Hematopoietic multipotent progenitor cell (in vitro differentiated cells): ENCODE measurements at regions not wholly inside any gene's neighbourhood (a gene's known extent, or its start where the extent isn't known, plus 50 kb on each side); places are given as distances from the start of the nearest gene placed in this dataset.

ENCODE experiments used
- DNase-seq, 3 donors: peaks; one replicate each; pipeline ENCODE4 v3.0.0-alpha.2; 2011 to 2015; ENCODE audit warnings: low read depth in 2 of 3, low spot score in 2 of 3

GRCh38 chr20:19943061-19943521 is 74.1 kb upstream of the NAA20 start:
- peak in 2 of 3 donors; percentile 68 to 86 for DNase-seq

- no peak for DNase-seq
Observed at GRCh38 chr20:19944772-19945459, 72.2 kb upstream of the NAA20 start.

GRCh38 chr20:19945732-19946670 is 71.2 kb upstream of the NAA20 start:
- DNase-seq: no peak

GRCh38 chr20:19947611-19948264 is 69.4 kb upstream of the NAA20 start:
- DNase-seq: no peak

GRCh38 chr20:19949195-19949867 is 67.8 kb upstream of the NAA20 start:
- DNase-seq: no peak

GRCh38 chr20:19950042-19950441 is 67.1 kb upstream of the NAA20 start:
- DNase-seq: no peak

DNA sequence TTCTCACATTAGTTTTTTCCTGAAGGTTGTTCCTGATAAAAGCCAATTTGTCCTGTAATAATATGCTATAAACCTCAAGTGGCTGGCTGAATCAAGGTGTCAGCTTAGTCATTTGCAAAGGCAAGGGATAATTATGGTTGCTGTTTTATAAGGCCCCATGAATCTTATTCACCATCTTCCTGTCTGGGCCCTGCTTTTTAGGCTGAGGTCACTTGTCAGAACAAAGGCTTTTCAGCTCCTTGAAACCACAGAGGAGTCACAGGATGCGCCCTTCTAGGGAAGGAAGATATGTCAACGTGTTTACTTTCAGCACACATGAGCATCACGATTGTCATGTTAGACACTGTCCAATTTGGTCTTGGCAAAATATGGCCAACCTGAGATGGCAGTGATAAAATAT is 64.8 kb upstream of the NAA20 start:
- DNase-seq: no peak

DNA sequence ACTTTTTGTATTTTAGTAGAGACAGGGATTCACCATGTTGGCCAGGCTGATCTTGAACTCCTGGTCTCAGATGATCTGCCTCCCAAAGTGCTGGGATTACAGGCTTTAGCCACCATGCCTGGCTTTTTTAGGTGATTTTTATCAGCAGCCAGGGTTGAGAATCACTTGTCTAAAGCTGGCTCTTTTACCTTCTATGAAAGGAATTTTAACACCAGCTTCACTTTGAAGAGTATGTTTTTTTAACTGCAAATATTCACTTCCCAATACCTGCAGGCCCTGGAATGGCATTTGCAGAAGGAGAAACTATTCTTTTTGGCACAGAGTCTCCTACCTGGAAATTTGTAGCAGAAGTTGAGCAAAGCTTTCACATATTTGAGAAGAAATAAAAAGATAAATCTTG is 63.6 kb upstream of the NAA20 start:
- DNase-seq: no peak

GRCh38 chr20:19956976-19957375 is 60.2 kb upstream of the NAA20 start:
- DNase-seq: no peak

DNA sequence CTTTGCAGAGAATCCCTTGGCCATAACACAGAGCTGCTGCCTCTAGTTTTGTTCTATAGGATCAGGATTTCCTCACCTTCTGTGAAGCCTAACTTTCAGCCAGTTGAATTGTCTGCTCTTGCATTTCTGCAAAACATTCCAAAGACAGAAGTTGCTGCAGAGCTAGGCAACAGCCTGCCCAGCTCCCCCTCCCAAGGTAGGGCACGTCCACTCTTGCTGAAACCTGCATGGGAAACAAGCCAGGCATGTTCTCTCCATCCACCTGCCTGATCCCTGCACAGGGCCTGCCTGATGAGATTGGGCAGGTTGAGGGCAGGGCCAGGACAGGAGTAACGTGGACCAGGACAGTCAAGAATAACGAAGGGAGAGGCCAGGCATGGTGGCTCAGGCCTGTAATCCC is 58.9 kb upstream of the NAA20 start:
- no peak for DNase-seq

GRCh38 chr20:19958928-19959327 is 58.2 kb upstream of the NAA20 start:
- DNase-seq: no peak

DNA sequence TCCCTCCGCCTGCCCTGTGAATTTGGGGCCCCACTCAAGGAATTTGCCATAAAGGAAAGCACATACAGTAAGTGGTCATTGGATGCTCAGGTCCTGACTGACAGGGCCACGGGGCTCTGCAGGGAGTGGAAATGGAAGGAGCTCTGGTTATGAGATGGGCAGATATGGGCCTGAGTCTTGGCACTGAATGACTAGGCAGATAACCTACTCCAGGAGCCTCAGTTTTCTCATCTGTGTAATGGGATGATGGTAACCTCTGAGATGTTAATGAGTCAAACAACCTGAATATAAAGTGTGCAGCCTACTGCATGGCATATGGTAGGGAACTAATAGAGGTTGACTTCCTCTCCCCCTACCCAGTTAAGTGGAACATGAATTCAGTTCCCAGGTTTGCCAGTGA is 56.4 kb upstream of the NAA20 start:
- DNase-seq: no peak

DNA sequence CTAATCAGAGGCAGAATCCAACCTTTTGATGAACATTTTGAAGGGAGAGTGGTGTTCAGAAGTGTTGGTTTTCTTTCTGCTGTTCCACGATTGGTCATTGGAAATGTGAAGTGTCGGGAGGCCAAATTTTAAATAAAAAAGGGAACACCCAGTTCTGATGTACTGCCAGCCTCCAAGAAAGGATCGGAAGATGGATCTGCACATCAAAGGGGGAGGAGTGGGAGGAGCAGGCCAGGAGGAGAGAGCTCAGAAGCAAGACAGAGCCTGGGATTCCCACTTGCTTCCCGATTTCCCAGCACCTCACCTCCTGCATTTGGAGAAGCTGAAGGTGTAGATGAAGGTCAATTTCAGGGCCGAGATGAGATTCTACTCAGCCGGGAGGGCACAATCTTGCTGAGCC is 55.9 kb upstream of the NAA20 start:
- DNase-seq: no peak

DNA sequence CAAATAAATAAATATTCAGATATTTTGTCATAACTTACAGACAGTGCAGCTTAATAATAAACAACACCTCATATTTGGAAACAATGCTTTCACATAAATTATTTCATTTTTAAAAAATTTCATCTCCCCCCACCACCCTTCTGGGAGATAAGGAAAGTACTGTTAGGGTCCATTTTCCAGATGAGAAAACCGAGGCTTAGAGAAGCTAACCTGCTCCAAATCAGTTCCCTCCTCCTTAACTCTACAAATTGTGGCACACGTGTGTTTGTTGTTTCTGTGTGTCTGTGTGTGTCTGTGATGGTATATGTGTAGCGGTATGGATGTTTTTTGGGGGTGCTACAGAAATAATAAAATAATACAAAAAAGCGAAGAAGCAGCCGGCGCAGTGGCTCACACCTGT is 54.2 kb upstream of the NAA20 start:
- no peak for DNase-seq

DNA sequence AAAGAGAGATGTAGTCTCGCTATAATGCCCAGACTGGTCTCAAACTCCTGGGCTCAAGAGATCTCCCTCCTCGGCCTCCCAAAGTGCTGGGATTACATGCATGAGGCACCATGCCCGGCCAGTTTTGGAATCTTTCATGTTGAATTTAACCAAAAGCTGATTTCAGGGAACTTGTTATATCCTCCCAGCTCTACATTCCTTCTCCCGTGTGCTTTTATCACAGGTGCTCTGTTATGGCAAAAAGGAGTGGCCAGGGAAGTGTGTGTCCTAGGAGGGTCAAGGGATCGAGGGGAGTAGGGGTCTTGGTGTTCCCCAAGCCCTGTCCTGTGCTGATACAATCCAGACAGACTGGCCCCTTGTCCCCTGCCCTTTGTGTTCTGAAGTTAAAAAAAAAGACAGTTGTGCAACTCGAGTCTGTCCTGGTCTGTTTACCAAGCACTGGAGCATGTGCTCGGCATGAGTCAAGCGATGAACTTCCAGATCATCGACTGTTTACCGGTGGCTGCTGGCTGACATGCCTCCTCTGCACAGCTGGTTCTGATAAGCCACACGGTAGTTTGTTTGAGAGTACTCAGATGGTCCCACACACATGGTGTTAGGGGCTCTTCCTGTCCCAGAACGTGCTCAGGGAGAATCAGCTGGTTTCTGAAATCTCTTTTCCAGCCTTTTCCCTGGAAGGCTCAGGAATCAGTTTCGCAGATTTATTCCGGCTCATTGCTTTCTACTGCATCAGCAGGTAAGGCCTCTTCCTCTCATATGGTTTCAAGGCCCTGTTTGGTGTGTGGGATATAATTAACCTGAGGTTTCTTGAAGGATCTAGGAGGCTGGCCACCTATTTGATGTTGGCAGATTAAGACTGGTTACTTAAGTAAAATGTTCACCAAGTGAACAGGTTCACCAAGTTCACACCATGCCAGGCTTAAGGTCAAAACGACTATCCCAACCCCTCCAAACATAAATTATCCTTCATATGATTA is 52.6 kb upstream of the NAA20 start:
- no peak for DNase-seq

GRCh38 chr20:19966840-19967239 is 50.3 kb upstream of the NAA20 start:
- no peak for DNase-seq
